Lung (tissue), 11 donors: ENCODE measurements at regions not wholly inside any gene's neighbourhood (a gene's known extent, or its start where the extent isn't known, plus 50 kb on each side); places are given as distances from the start of the nearest gene placed in this dataset.

Experiments
- ATAC-seq: fragments of 200-7000 bp; cut with Tn5 transposase; one replicate; pipeline ENCODE4 v1.9.1; 2020; ENCODE audit warnings: moderate number of reproducible peaks; ENCODE audit not compliant: insufficient read depth, low FRiP score
- DNase-seq, 3 donors: peaks; one replicate each; pipeline ENCODE4 v3.0.0-alpha.2; 2013 to 2017
- H3K27ac ChIP-seq, 2 donors: one replicate each; pipeline ENCODE4 v1.5.1; 2013; ENCODE audit warnings: mild to moderate bottlenecking in 2 of 2, moderate library complexity in 2 of 2, control low read depth in 1 of 2, inconsistent platforms in 1 of 2, low read depth in 1 of 2, low read length in 1 of 2
- H3K27me3 ChIP-seq, 3 donors: one replicate each; pipeline ENCODE4 v1.5.1; 2013; ENCODE audit warnings: low read length in 2 of 3; ENCODE audit not compliant: control insufficient read depth in 3 of 3, insufficient read depth in 3 of 3
- H3K36me3 ChIP-seq, 4 donors: one replicate each; pipeline ENCODE4 v1.5.1; 2013; ENCODE audit warnings: low read length in 4 of 4, mild to moderate bottlenecking in 1 of 4, moderate library complexity in 1 of 4; ENCODE audit not compliant: control insufficient read depth in 4 of 4, insufficient read depth in 4 of 4
- H3K4me1 ChIP-seq, 5 donors: one replicate each; pipeline ENCODE4 v1.5.1; 2013; ENCODE audit warnings: low read length in 5 of 5, mild to moderate bottlenecking in 2 of 5, moderate library complexity in 1 of 5; ENCODE audit not compliant: control insufficient read depth in 5 of 5, insufficient read depth in 5 of 5
- H3K4me3 ChIP-seq: one replicate; pipeline ENCODE4 v1.5.1; 2013; ENCODE audit warnings: mild to moderate bottlenecking, control low read depth, moderate library complexity
- H3K9ac ChIP-seq, 2 donors: one replicate each; pipeline ENCODE4 v1.5.1; 2013; ENCODE audit warnings: low read length in 2 of 2, control low read depth in 1 of 2; ENCODE audit not compliant: insufficient read depth in 1 of 2
- H3K9me3 ChIP-seq, 4 donors: one replicate each; pipeline ENCODE4 v1.5.1; 2013; ENCODE audit warnings: low read length in 3 of 4, mild to moderate bottlenecking in 1 of 4, moderate library complexity in 1 of 4; ENCODE audit not compliant: control insufficient read depth in 4 of 4, insufficient read depth in 3 of 4
- WGBS, 2 donors: extraction: QIAGEN DNeasy Blood & Tissue Kit; methylation state at CpG; one replicate each; pipeline ENCODE4 v1.1.7; 2013; 5-methylcytosine and 5-hydroxymethylcytosine counted together
- TF ChIP-seq, protein P1 (sequence below): IDR thresholded peaks from 2 replicates; pipeline ENCODE4 v1.5.1; 2012; ENCODE audit warnings: mild to moderate bottlenecking; ENCODE audit errors: control extremely low read depth, extremely low read depth
- donor health status: control.
- donor health status: control.
- donor health status: Bipolar disorder and iron deficiency.
- donor health status: healthy.
- donor health status: DM: yes; HTN: yes; CAD: no.

DNA sequence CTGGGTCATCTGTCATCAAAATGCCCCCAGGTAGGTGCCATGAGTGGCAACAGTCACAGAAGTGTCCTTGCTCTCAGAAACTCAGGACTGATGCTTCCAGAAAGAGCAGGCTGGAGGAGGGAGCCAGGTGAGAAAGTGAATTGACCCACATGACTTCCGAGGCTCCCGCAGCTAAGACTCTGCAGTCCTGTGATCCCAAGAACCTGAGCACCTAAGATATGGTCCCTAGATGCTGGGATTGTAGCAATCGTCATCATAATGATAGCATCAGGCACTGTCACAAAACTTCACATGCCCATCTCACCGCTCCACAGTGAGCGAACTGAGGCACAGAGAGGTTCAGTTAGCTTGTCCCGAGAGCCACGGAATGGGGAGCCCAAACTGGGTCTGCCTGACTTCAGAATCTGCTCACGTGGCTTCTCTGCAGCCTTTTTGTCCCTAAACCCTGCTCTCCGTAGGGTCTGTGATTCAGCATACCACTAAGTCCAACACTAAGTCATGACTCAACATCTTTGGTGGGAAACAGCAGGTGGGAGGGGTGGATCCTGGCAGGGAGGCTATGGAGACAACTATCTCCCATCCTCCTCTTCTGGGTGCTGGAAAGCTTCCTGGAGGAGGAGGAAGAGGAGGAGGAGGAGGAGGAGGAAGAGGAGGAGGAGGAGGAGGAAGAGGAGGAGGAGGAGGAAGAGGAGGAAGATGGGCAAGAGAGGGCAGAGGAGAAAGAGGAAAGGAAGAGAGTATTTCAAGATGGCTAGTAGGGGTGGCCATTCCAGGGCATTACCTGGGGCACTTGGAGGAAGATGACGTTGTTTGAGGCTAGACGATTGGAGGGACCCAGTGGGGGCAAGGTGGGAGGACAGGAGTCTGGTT is 55.5 kb upstream of the DLX4 start:
- Histone ChIP-seq H3K9ac (no peak overlapping the region), H3K27me3 (peaks cover 0 to 29% (median 22%) of the 10 kb centered on the region in 3 donors), H3K9me3 (peaks cover 0 to 2% (median 0%) of the 10 kb centered on the region in 4 donors), H3K36me3 (no peaks in the 10 kb centered on the region), H3K27ac (no peak overlapping the region), H3K4me1 (peaks cover 0 to 16% (median 6%) of the 10 kb centered on the region in 5 donors), H3K4me3 (no peak overlapping the region)
- WGBS, 2 donors, result 86 to 88% methylated on average over 11 of the region's 11 CpGs
- ATAC-seq (no peak), DNase-seq (no peak)
- TF ChIP-seq, protein P1, sequence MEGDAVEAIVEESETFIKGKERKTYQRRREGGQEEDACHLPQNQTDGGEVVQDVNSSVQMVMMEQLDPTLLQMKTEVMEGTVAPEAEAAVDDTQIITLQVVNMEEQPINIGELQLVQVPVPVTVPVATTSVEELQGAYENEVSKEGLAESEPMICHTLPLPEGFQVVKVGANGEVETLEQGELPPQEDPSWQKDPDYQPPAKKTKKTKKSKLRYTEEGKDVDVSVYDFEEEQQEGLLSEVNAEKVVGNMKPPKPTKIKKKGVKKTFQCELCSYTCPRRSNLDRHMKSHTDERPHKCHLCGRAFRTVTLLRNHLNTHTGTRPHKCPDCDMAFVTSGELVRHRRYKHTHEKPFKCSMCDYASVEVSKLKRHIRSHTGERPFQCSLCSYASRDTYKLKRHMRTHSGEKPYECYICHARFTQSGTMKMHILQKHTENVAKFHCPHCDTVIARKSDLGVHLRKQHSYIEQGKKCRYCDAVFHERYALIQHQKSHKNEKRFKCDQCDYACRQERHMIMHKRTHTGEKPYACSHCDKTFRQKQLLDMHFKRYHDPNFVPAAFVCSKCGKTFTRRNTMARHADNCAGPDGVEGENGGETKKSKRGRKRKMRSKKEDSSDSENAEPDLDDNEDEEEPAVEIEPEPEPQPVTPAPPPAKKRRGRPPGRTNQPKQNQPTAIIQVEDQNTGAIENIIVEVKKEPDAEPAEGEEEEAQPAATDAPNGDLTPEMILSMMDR, result no peak

DNA sequence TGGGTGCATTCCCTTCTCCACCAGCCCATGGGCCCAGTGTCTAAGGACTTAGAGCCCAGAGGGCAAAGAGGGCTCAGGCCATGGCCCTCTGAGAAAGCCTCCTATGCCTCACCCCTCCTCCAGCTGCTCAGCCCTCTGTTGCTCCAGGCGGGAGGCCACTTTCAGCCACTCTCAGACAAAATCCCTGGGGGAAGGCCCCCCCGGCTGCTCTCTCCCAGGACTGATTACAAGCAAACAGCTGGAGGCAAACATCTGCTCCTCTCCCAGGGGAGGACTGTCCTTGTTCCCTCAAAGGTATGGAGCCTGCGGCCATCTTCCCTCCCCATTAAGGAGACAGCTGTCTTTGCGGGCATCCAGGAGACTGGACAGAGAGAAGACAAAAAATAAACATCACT is 54.9 kb upstream of the DLX4 start:
- Histone ChIP-seq H3K36me3 (no peaks in the 10 kb centered on the region), H3K9me3 (peaks cover 0 to 2% (median 0%) of the 10 kb centered on the region in 4 donors), H3K4me3 (no peak overlapping the region), H3K27ac (no peak overlapping the region), H3K4me1 (peaks cover 0 to 16% (median 6%) of the 10 kb centered on the region in 5 donors), H3K27me3 (peaks cover 0 to 26% (median 16%) of the 10 kb centered on the region in 3 donors), H3K9ac (no peak overlapping the region)
- WGBS, 2 donors, result 52 to 86% methylated on average over 3 to 4 of the region's 4 CpGs
- no peak for ATAC-seq
- TF ChIP-seq, protein P1, result no peak
- no peak for DNase-seq

DNA sequence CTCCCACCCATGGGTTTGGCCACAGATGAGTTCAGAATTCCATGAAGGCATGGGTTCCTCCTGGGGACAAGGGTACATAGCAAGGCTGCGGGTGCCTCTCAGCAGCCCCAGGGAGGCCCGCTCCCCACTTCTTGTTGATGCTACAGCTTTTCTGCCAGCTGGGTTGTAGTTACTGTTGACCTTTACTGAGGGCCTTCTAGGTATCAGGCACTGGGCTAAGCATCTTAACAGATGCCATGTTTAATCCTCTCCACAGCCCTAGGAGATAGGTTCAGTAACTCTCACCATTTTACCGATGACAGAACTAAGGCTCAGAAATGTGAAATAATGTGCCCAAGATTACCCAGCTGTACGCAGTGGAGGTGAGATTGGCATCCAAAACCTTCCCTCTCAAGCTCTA is 54.3 kb upstream of the DLX4 start:
- Histone ChIP-seq H3K27me3 (peaks cover 0 to 20% (median 10%) of the 10 kb centered on the region in 3 donors), H3K9ac (no peak overlapping the region)
- no peak for DNase-seq

More for the DNA sequence above, 54.3 kb upstream of the DLX4 start:
- Histone ChIP-seq H3K4me3 (no peak overlapping the region), H3K27ac (no peak overlapping the region), H3K36me3 (no peaks in the 10 kb centered on the region), H3K9me3 (no peaks in the 10 kb centered on the region), H3K4me1 (peaks cover 0 to 16% (median 6%) of the 10 kb centered on the region in 5 donors)
- ATAC-seq, result no peak
- WGBS, 2 donors, result 85 to 96% methylated on average over 4 of the region's 4 CpGs
- TF ChIP-seq, protein P1, result no peak
